Nephron progenitor cell (in vitro differentiated cells): ENCODE measurements at regions not wholly inside any gene's neighbourhood (a gene's known extent, or its start where the extent isn't known, plus 50 kb on each side); places are given as distances from the start of the nearest gene placed in this dataset.
A peak's percentile ranks its signal among the peaks of the same experiment; 100 is the strongest.
"Not testable (repeated sequence)": the region's sequence is repeated elsewhere in the genome, so short reads cannot be mapped to it uniquely, and the experiment has no call there.

ENCODE experiments used
- DNase-seq: peaks from one replicate; pipeline ENCODE4 v3.0.0; 2021
- H3K27ac Mint-ChIP-seq: 2 replicates; pipeline ENCODE4 v1.8.0; 2021; ENCODE audit warnings: mild to moderate bottlenecking, moderate library complexity, mixed read lengths
- H3K27me3 Mint-ChIP-seq: 2 replicates; pipeline ENCODE4 v1.8.0; 2021; ENCODE audit warnings: mild to moderate bottlenecking, low read depth, mixed read lengths; ENCODE audit not compliant: poor library complexity
- H3K36me3 Mint-ChIP-seq: 2 replicates; pipeline ENCODE4 v1.8.0; 2021; ENCODE audit warnings: low read depth, mixed read lengths
- H3K4me1 Mint-ChIP-seq: 2 replicates; pipeline ENCODE4 v1.8.0; 2021; ENCODE audit warnings: mixed read lengths
- H3K4me3 Mint-ChIP-seq: 2 replicates; pipeline ENCODE4 v1.8.0; 2021; ENCODE audit warnings: mild to moderate bottlenecking, moderate library complexity, mixed read lengths
- H3K9me3 Mint-ChIP-seq: 2 replicates; pipeline ENCODE4 v1.8.0; 2021; ENCODE audit warnings: mild to moderate bottlenecking, moderate library complexity, mixed read lengths
- CTCF ChIP-seq: fragments of 200-600 bp; sonication (generic); IDR thresholded peaks from 2 replicates; pipeline ENCODE4 v1.5.0; 2021; ENCODE audit warnings: antibody characterized with exemption

- H3K27ac Mint-ChIP-seq, result no peak overlapping the region
- DNase-seq, result no peak
- no peak for TF ChIP-seq CTCF
- peaks cover 27% of the 10 kb centered on the region for H3K9me3 Mint-ChIP-seq
- peaks cover 10% of the 10 kb centered on the region for H3K36me3 Mint-ChIP-seq
- H3K27me3 Mint-ChIP-seq, result peaks cover 2% of the 10 kb centered on the region
- H3K4me3 Mint-ChIP-seq, result no peak overlapping the region
- H3K4me1 Mint-ChIP-seq, result no peaks in the 10 kb centered on the region
These were observed 277.7 kb upstream of the ECI2 start for GRCh38 chr6:4413073-4413472.

GRCh38 chr6:4412488-4412887 lies 277.1 kb upstream of the ECI2 start:
- TF ChIP-seq CTCF, result no peak
- no peak overlapping the region for H3K27ac Mint-ChIP-seq
- H3K27me3 Mint-ChIP-seq, result peaks cover 2% of the 10 kb centered on the region
- no peak for DNase-seq
- H3K9me3 Mint-ChIP-seq, result peaks cover 29% of the 10 kb centered on the region
- H3K36me3 Mint-ChIP-seq, result peaks cover 10% of the 10 kb centered on the region
- no peak overlapping the region for H3K4me3 Mint-ChIP-seq
- no peaks in the 10 kb centered on the region for H3K4me1 Mint-ChIP-seq

- no peak for DNase-seq
- Mint-ChIP-seq H3K27me3 (peaks cover 2% of the 10 kb centered on the region), H3K4me3 (no peak overlapping the region), H3K27ac (no peak overlapping the region), H3K4me1 (no peaks in the 10 kb centered on the region), H3K9me3 (peaks cover 29% of the 10 kb centered on the region), H3K36me3 (peaks cover 12% of the 10 kb centered on the region)
- TF ChIP-seq CTCF, result no peak
These were observed 276.7 kb upstream of the ECI2 start for GRCh38 chr6:4412077-4412476.

DNA sequence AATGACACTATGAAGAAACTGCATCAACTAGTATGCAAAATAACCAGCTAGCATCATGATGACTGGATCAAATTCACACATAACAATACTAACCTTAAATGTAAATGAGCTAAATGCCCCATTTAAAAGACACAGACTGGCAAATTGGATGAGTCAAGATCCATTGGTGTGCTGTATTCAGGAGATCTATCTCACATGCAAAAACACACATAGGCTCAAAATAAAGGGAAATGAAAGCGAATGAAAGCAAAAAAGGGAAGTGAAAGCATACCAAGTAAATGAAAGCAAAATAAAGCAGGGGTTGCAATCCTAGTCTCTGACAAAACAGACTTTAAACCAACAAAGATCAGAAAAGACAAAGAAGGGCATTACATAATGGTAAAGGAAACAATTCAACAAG lies 272.3 kb upstream of the ECI2 start:
- H3K27me3 Mint-ChIP-seq, H3K4me3 Mint-ChIP-seq, H3K27ac Mint-ChIP-seq, DNase-seq: not testable (repeated sequence)
- peaks cover 21% of the 10 kb centered on the region for H3K36me3 Mint-ChIP-seq
- peaks cover 25% of the 10 kb centered on the region for H3K4me1 Mint-ChIP-seq
- H3K9me3 Mint-ChIP-seq, result peaks cover 37% of the 10 kb centered on the region

DNA sequence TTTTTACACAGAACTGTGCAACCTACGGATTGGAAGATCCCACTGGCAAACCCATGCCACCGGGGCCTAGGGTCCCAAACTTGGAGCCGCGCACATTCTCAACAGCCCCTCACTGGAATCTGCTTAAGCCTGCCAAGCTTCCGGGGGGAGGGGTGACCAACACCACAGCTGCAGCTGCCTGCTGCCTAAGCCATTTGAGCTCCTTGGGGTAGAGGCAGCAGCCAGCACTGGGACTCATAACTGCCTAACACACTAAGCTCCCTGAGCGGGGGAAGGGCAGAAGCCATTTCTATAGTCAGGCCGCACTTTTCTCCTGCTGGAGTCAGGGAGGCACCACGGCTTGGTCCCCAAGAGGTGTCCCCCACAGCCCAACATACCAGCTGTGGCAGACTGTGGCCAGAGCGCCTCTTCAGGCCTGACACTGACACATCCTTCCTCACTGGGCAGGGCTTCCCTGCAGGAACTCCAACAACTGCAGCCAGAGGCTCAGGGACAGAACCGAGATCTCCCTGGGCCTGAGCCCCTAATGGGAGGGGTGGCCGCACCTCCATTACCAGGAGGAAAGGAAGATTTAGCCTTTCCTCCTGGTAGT lies 270.3 kb upstream of the ECI2 start:
- Mint-ChIP-seq H3K4me3 (no peak overlapping the region), H3K9me3 (peaks cover 37% of the 10 kb centered on the region), H3K27ac (no peak overlapping the region), H3K36me3 (peaks cover 21% of the 10 kb centered on the region), H3K4me1 (peaks cover 32% of the 10 kb centered on the region), H3K27me3 (peaks cover 3% of the 10 kb centered on the region)
- no peak for TF ChIP-seq CTCF
- peak; percentile 20 for DNase-seq

DNA sequence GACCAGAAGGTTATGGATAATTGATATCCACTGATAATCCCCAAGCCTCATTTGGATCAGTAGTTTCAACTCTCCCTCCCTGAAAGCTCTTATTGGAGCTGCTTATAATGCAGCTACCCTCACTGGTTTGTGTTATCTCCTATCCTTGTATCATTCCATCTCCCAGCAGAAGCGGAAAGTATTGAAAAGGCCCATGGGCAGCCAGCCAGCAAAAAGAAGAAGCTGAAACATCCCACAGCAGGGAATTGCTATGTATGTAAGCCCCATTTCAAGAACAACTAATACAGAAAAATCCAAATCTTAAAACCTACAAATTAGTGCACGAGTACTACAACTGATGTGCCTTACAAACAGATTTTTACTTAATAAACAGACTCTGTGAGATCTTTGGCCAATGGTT lies 269.0 kb upstream of the ECI2 start:
- Mint-ChIP-seq H3K36me3 (peaks cover 21% of the 10 kb centered on the region), H3K27ac (no peak overlapping the region), H3K9me3 (peaks cover 32% of the 10 kb centered on the region), H3K4me3 (no peak overlapping the region), H3K4me1 (peaks cover 32% of the 10 kb centered on the region), H3K27me3 (peaks cover 3% of the 10 kb centered on the region)
- TF ChIP-seq CTCF, result no peak
- no peak for DNase-seq
